Stimulated activated CD8-positive, alpha-beta memory T cell treated with anti-CD3 and anti-CD28 coated beads, Interleukin-12 subunit alpha, Interleukin-12 subunit beta, amount 100 ng/mL, for 24 hours (primary cell): ENCODE measurements at regions not wholly inside any gene's neighbourhood (a gene's known extent, or its start where the extent isn't known, plus 50 kb on each side); places are given as distances from the start of the nearest gene placed in this dataset.

Source experiments
- DNase-seq: peaks from one replicate; pipeline ENCODE4 v3.0.0-alpha.2; 2020; ENCODE audit errors: extremely low read depth

GRCh38 chr9:107163370-107163769 is 119.7 kb upstream of the RAD23B start:
- DNase-seq = no peak

- DNase-seq = no peak
Observed at GRCh38 chr9:107169796-107170195, 113.3 kb upstream of the RAD23B start.

- no peak for DNase-seq
Observed at GRCh38 chr9:107170801-107171200, 112.3 kb upstream of the RAD23B start.

GRCh38 chr9:107172160-107172978 is 110.7 kb upstream of the RAD23B start:
- peak; percentile 9 for DNase-seq

GRCh38 chr9:107172979-107173347 is 110.1 kb upstream of the RAD23B start:
- DNase-seq = no peak

- no peak for DNase-seq
Observed at GRCh38 chr9:107173422-107174180, 109.5 kb upstream of the RAD23B start.

GRCh38 chr9:107174441-107174840 is 108.6 kb upstream of the RAD23B start:
- no peak for DNase-seq

GRCh38 chr9:107175041-107175440 is 108.0 kb upstream of the RAD23B start:
- no peak for DNase-seq

GRCh38 chr9:107175816-107176435 is 107.2 kb upstream of the RAD23B start:
- DNase-seq = no peak

- DNase-seq = no peak
Observed at GRCh38 chr9:107176436-107177151, 106.5 kb upstream of the RAD23B start.

GRCh38 chr9:107177243-107177839 is 105.7 kb upstream of the RAD23B start:
- no peak for DNase-seq

GRCh38 chr9:107177857-107178256 is 105.2 kb upstream of the RAD23B start:
- no peak for DNase-seq

- DNase-seq = no peak
Observed at GRCh38 chr9:107178293-107178692, 104.8 kb upstream of the RAD23B start.

GRCh38 chr9:107180206-107180605 is 102.9 kb upstream of the RAD23B start:
- no peak for DNase-seq

GRCh38 chr9:107183176-107183575 is 99.9 kb upstream of the RAD23B start:
- DNase-seq = no peak

GRCh38 chr9:107188376-107188775 is 94.7 kb upstream of the RAD23B start:
- no peak for DNase-seq

- no peak for DNase-seq
Observed at GRCh38 chr9:107190061-107190935, 92.8 kb upstream of the RAD23B start.

GRCh38 chr9:107190936-107191290 is 92.2 kb upstream of the RAD23B start:
- DNase-seq = no peak

- no peak for DNase-seq
Observed at GRCh38 chr9:107193251-107193650, 89.8 kb upstream of the RAD23B start.

GRCh38 chr9:107198718-107199117 is 84.4 kb upstream of the RAD23B start:
- no peak for DNase-seq

GRCh38 chr9:107208121-107208520 is 75.0 kb upstream of the RAD23B start:
- no peak for DNase-seq
